ENCODE measurements at regions not wholly inside any gene's neighbourhood (a gene's known extent, or its start where the extent isn't known, plus 50 kb on each side); places are given as distances from the start of the nearest gene placed in this dataset.

- Histone ChIP-seq H4K20me1 (ENCODE audit: insufficient read depth) (no peaks in the 10 kb centered on the region), H3K79me2 (ENCODE audit: insufficient read depth, low read length) (no peaks in the 10 kb centered on the region), H3K4me2 (ENCODE audit: low read length) (no peak overlapping the region), H3K4me1 (ENCODE audit: control insufficient read depth in 1 of 2, insufficient read depth in 2 of 2, low read length in 2 of 2) (no peaks in the 10 kb centered on the region), H3K9ac (ENCODE audit: low read length) (no peak overlapping the region), H3K9me2 (ENCODE audit: insufficient read depth) (no peaks in the 10 kb centered on the region), H3K9me3 (ENCODE audit: control insufficient read depth in 1 of 2, insufficient read depth in 1 of 2, low read depth in 1 of 2, low read length in 2 of 2) (no peaks in the 10 kb centered on the region), H3K27me3 (ENCODE audit: insufficient read depth, low read length) (no peaks in the 10 kb centered on the region), H3K4me3 (replicated peaks in 1 of 2; ENCODE audit: low read depth in 1 of 2, low read length in 2 of 2) (no peak overlapping the region), H3K27ac (ENCODE audit: low read depth, low read length) (no peak overlapping the region), H2AFZ (ENCODE audit: low read depth, low read length, poor library complexity, severe bottlenecking) (no peak overlapping the region), H3K36me3 (ENCODE audit: control insufficient read depth in 1 of 2, insufficient read depth in 2 of 2, low read length in 2 of 2) (no peaks in the 10 kb centered on the region)
- no TSS peak for BruUV-seq (replicated peaks)
- no peak for TF ChIP-seq POLR2AphosphoS5 (IDR thresholded peaks at IDR 0.05; ENCODE audit: low read depth, low read length)
- TF ChIP-seq CTCF (IDR thresholded peaks at IDR 0.05 in 2 of 3, conservative IDR thresholded peaks at IDR 0.05 in 1 of 3; ENCODE audit: borderline replicate concordance in 1 of 3, insufficient read depth in 1 of 3, low read depth in 2 of 3, low read length in 2 of 3): no peak
- CTCF ChIA-PET: no interaction called here
- RAD21 ChIA-PET (ENCODE audit: low non-redundant PET in 1 of 2, low total read pairs in 2 of 2, uncharacterized antibody in 2 of 2, unreplicated experiment in 2 of 2): no interaction called here
- ATAC-seq (no peak), DNase-seq (ENCODE audit: low read depth, low spot score) (no peak)
- POLR2A ChIA-PET: no interaction called here
- intact Hi-C loops (cut with micrococcal nuclease): no loop called here
These were observed 126.7 kb upstream of the MDM1 start for GRCh38 chr12:68458866-68459265.

GRCh38 chr12:68460236-68460635 is 128.1 kb upstream of the MDM1 start:
- H3K27me3 ChIP-seq (ENCODE audit: insufficient read depth, low read length): no peaks in the 10 kb centered on the region
- H3K9ac ChIP-seq (ENCODE audit: low read length): no peak overlapping the region
- CTCF ChIA-PET: no interaction called here
- POLR2A ChIA-PET: no interaction called here
- H3K4me3 ChIP-seq (replicated peaks in 1 of 2; ENCODE audit: low read depth in 1 of 2, low read length in 2 of 2): no peak overlapping the region
- DNase-seq (ENCODE audit: low read depth, low spot score): no peak
- no peaks in the 10 kb centered on the region for H3K4me1 ChIP-seq (ENCODE audit: control insufficient read depth in 1 of 2, insufficient read depth in 2 of 2, low read length in 2 of 2)
- H3K79me2 ChIP-seq (ENCODE audit: insufficient read depth, low read length): no peaks in the 10 kb centered on the region
- ATAC-seq: no peak
- H3K9me2 ChIP-seq (ENCODE audit: insufficient read depth): no peaks in the 10 kb centered on the region
- RAD21 ChIA-PET (ENCODE audit: low non-redundant PET in 1 of 2, low total read pairs in 2 of 2, uncharacterized antibody in 2 of 2, unreplicated experiment in 2 of 2): no interaction called here
- no peak overlapping the region for H3K4me2 ChIP-seq (ENCODE audit: low read length)
- no peaks in the 10 kb centered on the region for H4K20me1 ChIP-seq (ENCODE audit: insufficient read depth)
- intact Hi-C loops (cut with micrococcal nuclease): no loop called here
- H3K27ac ChIP-seq (ENCODE audit: low read depth, low read length): no peak overlapping the region
- H3K9me3 ChIP-seq (ENCODE audit: control insufficient read depth in 1 of 2, insufficient read depth in 1 of 2, low read depth in 1 of 2, low read length in 2 of 2): no peaks in the 10 kb centered on the region
- no peak for TF ChIP-seq REST (IDR thresholded peaks at IDR 0.05; ENCODE audit: low read depth)
- no peak for TF ChIP-seq ELF1 (IDR thresholded peaks at IDR 0.05; ENCODE audit: borderline replicate concordance, low read depth)
- no peak for TF ChIP-seq FOSL1 (IDR thresholded peaks at IDR 0.05; ENCODE audit: low read depth)
- no peak for TF ChIP-seq SRF (IDR thresholded peaks at IDR 0.05; ENCODE audit: low read depth)
- TF ChIP-seq CEBPB (IDR thresholded peaks at IDR 0.05; ENCODE audit: low read depth): no peak
- no peaks in the 10 kb centered on the region for H3K36me3 ChIP-seq (ENCODE audit: control insufficient read depth in 1 of 2, insufficient read depth in 2 of 2, low read length in 2 of 2)
- BruUV-seq (replicated peaks): no TSS peak
- H2AFZ ChIP-seq (ENCODE audit: low read depth, low read length, poor library complexity, severe bottlenecking): no peak overlapping the region
